ENCODE measurements at regions not wholly inside any gene's neighbourhood (a gene's known extent, or its start where the extent isn't known, plus 50 kb on each side); places are given as distances from the start of the nearest gene placed in this dataset.

GRCh38 chr6:168901076-168901475 is 352.6 kb downstream of the THBS2 start:
- BruUV-seq (replicated peaks): no TSS peak
- Histone ChIP-seq H3K23ac (ENCODE audit: low read depth, low read length) (no peak overlapping the region), H4K8ac (ENCODE audit: low read depth in 2 of 2, low read length in 2 of 2) (no peak overlapping the region), H3K4me2 (ENCODE audit: low read depth, low read length) (no peak overlapping the region), H2BK5ac (ENCODE audit: low read depth, low read length, poor library complexity, severe bottlenecking) (no peak overlapping the region), H3K4me1 (ENCODE audit: control insufficient read depth, insufficient read depth, low read length) (no peaks in the 10 kb centered on the region), H2AK9ac (replicated peaks; ENCODE audit: low read depth, low read length, poor library complexity) (no peak overlapping the region), H2AK5ac (ENCODE audit: low read depth, low read length) (no peak overlapping the region), H3K79me1 (ENCODE audit: low read depth in 1 of 2, low read length in 2 of 2) (no peaks in the 10 kb centered on the region), H3K9me3 (ENCODE audit: control insufficient read depth, insufficient read depth, low read length) (peaks cover 2% of the 10 kb centered on the region; the same call in 1 of the 2 replicates), H3K9me1 (ENCODE audit: insufficient read depth, low read length) (no peaks in the 10 kb centered on the region), H2BK15ac (ENCODE audit: low read depth, low read length) (no peak overlapping the region), H3K18ac (ENCODE audit: low read depth, low read length) (no peak overlapping the region), H4K5ac (ENCODE audit: low read depth, low read length) (no peak overlapping the region), H4K20me1 (ENCODE audit: insufficient read depth, low read length) (no peaks in the 10 kb centered on the region), H2BK120ac (ENCODE audit: low read depth, low read length) (no peak overlapping the region), H3K56ac (ENCODE audit: extremely low read depth, insufficient read depth, low read length) (no peak overlapping the region), H3K4ac (ENCODE audit: low read depth, low read length) (no peak overlapping the region), H3K36me3 (ENCODE audit: control insufficient read depth, insufficient read depth, low read length) (no peaks in the 10 kb centered on the region), H3K14ac (replicated peaks; ENCODE audit: low read depth, low read length) (no peak overlapping the region), H3K4me3 (ENCODE audit: insufficient read depth, low read depth, low read length) (no peak overlapping the region), H4K91ac (ENCODE audit: insufficient read depth, low read depth, low read length) (no peak overlapping the region), H3K9ac (ENCODE audit: low read depth, low read length) (no peak overlapping the region), H2AFZ (replicated peaks; ENCODE audit: low read length, poor library complexity) (no peak overlapping the region), H2BK20ac (ENCODE audit: low read depth, low read length) (no peak overlapping the region), H3K27ac (ENCODE audit: insufficient read depth, low read length) (no peak overlapping the region), H3K27me3 (ENCODE audit: control insufficient read depth, insufficient read depth, low read length) (peaks cover 2% of the 10 kb centered on the region; the same call in 1 of the 2 replicates)
- in situ Hi-C loops (cut with MboI; ENCODE audit: low sequenced_read_pairs) (no loop called here), dilution Hi-C loops (cut with HindIII; ENCODE audit: low sequenced_read_pairs, unreplicated experiment) (no loop called here), intact Hi-C loops (cut with micrococcal nuclease) (no loop called here)
- TF ChIP-seq MAZ (IDR thresholded peaks at IDR 0.05; ENCODE audit: borderline replicate concordance, low read depth, low read length) (no peak), CHD1 (IDR thresholded peaks at IDR 0.05; ENCODE audit: low read depth, low read length) (no peak), MXI1 (IDR thresholded peaks at IDR 0.05; ENCODE audit: borderline replicate concordance, low read depth, low read length) (no peak), BHLHE40 (IDR thresholded peaks at IDR 0.05; ENCODE audit: low read depth, low read length) (no peak)
- ChIA-PET POLR2A (ENCODE audit: unreplicated experiment) (no interaction called here), CTCF (no interaction called here)
- DNase-seq (no peak), ATAC-seq (ENCODE audit: low read depth) (no peak)
- WGBS, 2 experiments (ENCODE audit: extremely low coverage in 2 of 2, insufficient read length in 1 of 2): 75% methylated on average over 16 of the region's 19 CpGs; no CpG with 5 or more reads in 1 of the 2 experiments
